ENCODE measurements at regions not wholly inside any gene's neighbourhood (a gene's known extent, or its start where the extent isn't known, plus 50 kb on each side); places are given as distances from the start of the nearest gene placed in this dataset.

DNA sequence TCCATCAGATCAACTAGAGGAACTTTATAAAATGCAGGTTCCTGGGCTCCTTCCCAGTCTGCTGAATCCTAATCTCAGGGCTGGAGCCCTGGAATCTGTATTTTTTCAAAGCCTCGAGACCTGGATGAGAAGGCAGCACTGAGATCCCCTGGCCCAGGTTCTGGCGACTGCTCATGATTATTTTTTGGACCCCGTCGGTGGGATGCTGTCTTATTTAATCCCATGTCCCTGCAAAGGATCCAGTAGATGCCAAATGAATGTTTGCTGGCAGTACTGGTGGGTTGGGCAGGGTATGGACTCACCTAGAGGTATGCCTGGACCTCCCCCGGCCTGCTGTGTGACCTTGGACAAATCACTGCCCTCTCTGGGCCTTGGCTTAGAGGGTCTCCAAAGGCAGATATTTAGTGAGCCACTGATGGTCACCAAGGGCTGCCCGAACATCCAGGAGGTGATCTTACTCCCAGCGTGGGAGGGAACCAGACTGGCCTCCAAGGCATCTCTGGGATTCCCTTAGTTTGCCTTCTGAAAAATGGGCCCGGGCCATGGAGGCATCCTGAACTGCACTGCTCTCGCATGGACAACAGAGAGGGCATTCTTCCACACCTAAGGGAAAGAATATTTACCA lies 91.6 kb upstream of the RUNX3 start:
- ChIA-PET POLR2A (ENCODE audit: low non-redundant PET) (no interaction called here), CTCF (no interaction called here)
- peak overlapping the region; percentile 65; the same call in 1 of the 2 replicates for H3K27ac ChIP-seq
- TF ChIP-seq, protein P1, sequence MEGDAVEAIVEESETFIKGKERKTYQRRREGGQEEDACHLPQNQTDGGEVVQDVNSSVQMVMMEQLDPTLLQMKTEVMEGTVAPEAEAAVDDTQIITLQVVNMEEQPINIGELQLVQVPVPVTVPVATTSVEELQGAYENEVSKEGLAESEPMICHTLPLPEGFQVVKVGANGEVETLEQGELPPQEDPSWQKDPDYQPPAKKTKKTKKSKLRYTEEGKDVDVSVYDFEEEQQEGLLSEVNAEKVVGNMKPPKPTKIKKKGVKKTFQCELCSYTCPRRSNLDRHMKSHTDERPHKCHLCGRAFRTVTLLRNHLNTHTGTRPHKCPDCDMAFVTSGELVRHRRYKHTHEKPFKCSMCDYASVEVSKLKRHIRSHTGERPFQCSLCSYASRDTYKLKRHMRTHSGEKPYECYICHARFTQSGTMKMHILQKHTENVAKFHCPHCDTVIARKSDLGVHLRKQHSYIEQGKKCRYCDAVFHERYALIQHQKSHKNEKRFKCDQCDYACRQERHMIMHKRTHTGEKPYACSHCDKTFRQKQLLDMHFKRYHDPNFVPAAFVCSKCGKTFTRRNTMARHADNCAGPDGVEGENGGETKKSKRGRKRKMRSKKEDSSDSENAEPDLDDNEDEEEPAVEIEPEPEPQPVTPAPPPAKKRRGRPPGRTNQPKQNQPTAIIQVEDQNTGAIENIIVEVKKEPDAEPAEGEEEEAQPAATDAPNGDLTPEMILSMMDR (conservative IDR thresholded peaks at IDR 0.05; ENCODE audit: low read depth): no peak
- no peak for DNase-seq (ENCODE audit: low spot score)

DNA sequence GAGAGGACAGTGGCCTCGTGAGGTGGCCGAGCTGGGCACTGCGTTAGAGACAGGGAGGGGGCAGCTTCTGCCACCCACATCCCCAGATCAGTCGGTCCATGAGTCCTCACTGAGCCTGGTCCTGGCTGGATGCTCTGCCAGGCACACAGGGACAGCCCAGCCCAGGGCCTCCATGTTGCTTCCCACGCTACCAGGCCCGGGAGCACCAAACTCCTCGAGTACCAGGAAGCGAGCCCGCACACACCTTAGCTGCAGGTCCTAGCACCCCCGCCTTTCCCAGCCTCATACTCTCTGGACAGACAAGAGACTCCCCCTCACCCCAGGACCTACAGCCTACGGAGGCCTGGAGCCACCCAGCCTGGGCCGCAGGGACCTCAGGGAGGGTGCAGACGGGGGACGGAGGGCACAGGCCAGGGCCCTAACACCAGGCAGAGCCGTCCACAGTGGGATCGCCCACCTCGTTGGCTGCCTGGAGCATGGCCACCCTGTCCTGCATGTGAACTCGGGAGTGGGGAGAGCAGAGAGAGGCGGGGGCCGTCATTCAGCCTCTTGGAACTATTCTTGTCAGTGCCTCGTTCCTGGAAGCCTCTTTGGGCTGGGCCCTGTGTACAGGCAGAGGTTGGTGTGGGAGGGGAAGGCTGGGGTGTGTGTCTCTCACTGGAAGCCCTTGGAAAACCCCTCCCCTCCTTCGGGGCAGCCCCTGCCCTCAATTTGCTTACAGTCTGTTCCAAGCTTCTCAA lies 90.9 kb upstream of the RUNX3 start:
- TF ChIP-seq, protein P1 (conservative IDR thresholded peaks at IDR 0.05; ENCODE audit: low read depth): no peak
- ChIA-PET POLR2A (ENCODE audit: low non-redundant PET) (no interaction called here), CTCF (interaction anchor here (0.7 kb wide), 1 partner anchor 70 kb away, joined by 3 read pairs; no protein-coding TSS in a partner anchor)
- DNase-seq (ENCODE audit: low spot score): no peak
- H3K27ac ChIP-seq: no peak overlapping the region

- ChIA-PET POLR2A (ENCODE audit: low non-redundant PET) (no interaction called here), CTCF (interaction anchor here (0.7 kb wide), 1 partner anchor 69 kb away, joined by 3 read pairs; no protein-coding TSS in a partner anchor)
- TF ChIP-seq, protein P1 (conservative IDR thresholded peaks at IDR 0.05; ENCODE audit: low read depth): no peak
- DNase-seq (ENCODE audit: low spot score): no peak
- H3K27ac ChIP-seq: no peak overlapping the region
Observed at GRCh38 chr1:25020173-25020845, 90.2 kb upstream of the RUNX3 start.

- DNase-seq (ENCODE audit: low spot score): no peak
- CTCF ChIA-PET: no interaction called here
- POLR2A ChIA-PET (ENCODE audit: low non-redundant PET): no interaction called here
- TF ChIP-seq, protein P1 (conservative IDR thresholded peaks at IDR 0.05; ENCODE audit: low read depth): no peak
- no peak overlapping the region for H3K27ac ChIP-seq
Observed at GRCh38 chr1:25019337-25020172, 89.5 kb upstream of the RUNX3 start.

GRCh38 chr1:25018943-25019336 lies 88.9 kb upstream of the RUNX3 start:
- DNase-seq (ENCODE audit: low spot score): no peak
- TF ChIP-seq, protein P1 (conservative IDR thresholded peaks at IDR 0.05; ENCODE audit: low read depth): no peak
- ChIA-PET CTCF (no interaction called here), POLR2A (ENCODE audit: low non-redundant PET) (no interaction called here)
- no peak overlapping the region for H3K27ac ChIP-seq

Data from RWPE1 (cell line).